ENCODE measurements at regions not wholly inside any gene's neighbourhood (a gene's known extent, or its start where the extent isn't known, plus 50 kb on each side); places are given as distances from the start of the nearest gene placed in this dataset.

DNA sequence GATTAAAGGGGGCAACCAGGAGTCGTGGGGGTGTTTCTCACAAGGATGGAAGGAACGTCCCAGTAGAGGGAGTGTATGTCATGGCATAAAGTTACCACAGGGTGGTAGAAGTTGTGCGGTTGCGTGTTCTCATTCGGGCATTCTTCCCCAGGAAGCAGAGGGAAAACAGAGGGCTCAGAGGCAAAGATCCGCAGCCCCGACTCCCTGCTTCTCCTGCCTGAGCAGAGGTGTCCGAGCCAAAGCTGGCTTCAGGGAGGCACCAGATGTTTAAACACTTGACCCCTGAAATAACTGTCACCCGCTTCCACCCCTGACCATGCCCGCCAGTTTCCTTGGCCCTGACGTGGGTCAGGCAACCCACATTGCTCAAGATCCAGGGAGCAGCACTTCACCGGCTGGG is 83.7 kb downstream of the EN1 start:
- DNase-seq = no peak
- 16 to 19% methylated on average over 11 to 12 of the region's 12 CpGs for WGBS, 2 donors
- intact Hi-C loops (cut with DNase I) = no loop called here
- TF ChIP-seq, protein P1, sequence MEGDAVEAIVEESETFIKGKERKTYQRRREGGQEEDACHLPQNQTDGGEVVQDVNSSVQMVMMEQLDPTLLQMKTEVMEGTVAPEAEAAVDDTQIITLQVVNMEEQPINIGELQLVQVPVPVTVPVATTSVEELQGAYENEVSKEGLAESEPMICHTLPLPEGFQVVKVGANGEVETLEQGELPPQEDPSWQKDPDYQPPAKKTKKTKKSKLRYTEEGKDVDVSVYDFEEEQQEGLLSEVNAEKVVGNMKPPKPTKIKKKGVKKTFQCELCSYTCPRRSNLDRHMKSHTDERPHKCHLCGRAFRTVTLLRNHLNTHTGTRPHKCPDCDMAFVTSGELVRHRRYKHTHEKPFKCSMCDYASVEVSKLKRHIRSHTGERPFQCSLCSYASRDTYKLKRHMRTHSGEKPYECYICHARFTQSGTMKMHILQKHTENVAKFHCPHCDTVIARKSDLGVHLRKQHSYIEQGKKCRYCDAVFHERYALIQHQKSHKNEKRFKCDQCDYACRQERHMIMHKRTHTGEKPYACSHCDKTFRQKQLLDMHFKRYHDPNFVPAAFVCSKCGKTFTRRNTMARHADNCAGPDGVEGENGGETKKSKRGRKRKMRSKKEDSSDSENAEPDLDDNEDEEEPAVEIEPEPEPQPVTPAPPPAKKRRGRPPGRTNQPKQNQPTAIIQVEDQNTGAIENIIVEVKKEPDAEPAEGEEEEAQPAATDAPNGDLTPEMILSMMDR (IDR thresholded peaks at IDR 0.05) = peak in 1 of 6 experiments; percentile 26
- TF ChIP-seq POLR2A (IDR thresholded peaks at IDR 0.05) = no peak
- H3K4me3 ChIP-seq = no peak overlapping the region
- no peaks in the 10 kb centered on the region for H3K9me3 ChIP-seq
- H3K4me1 ChIP-seq = no peaks in the 10 kb centered on the region
- no peaks in the 10 kb centered on the region for H3K36me3 ChIP-seq
- H3K27me3 ChIP-seq = peaks cover 0 to 73% (median 0%) of the 10 kb centered on the region in 4 donors
- H3K27ac ChIP-seq = no peak overlapping the region

DNA sequence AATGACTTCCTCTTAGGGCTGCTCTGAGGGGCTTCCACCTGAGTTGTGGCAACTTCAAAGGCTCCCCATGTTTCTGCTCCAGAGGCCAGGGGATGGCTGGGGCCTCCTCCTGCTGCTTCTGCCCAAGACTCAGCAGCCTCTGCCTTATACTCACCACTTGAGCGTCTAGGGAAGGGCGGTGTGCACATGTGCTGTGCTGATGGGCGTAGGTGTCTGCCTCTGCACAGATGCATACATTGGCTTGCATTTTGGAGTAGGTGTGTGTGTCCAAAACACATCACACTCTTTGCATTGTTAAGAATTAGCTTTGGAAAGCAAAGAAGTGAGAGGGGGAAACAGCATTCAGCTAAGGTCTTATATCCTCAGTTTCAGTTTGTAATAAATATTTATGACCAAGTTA is 85.2 kb downstream of the EN1 start:
- Histone ChIP-seq H3K4me3 (no peak overlapping the region), H3K27ac (no peak overlapping the region), H3K36me3 (no peaks in the 10 kb centered on the region), H3K27me3 (peaks cover 0 to 71% (median 0%) of the 10 kb centered on the region in 4 donors), H3K9me3 (no peaks in the 10 kb centered on the region), H3K4me1 (no peaks in the 10 kb centered on the region)
- WGBS, 2 donors = 56 to 88% methylated on average over 2 to 3 of the region's 3 CpGs
- intact Hi-C loops (cut with DNase I) = no loop called here
- no peak for DNase-seq
- TF ChIP-seq, protein P1 (IDR thresholded peaks at IDR 0.05) = no peak
- no peak for TF ChIP-seq POLR2A (IDR thresholded peaks at IDR 0.05)

DNA sequence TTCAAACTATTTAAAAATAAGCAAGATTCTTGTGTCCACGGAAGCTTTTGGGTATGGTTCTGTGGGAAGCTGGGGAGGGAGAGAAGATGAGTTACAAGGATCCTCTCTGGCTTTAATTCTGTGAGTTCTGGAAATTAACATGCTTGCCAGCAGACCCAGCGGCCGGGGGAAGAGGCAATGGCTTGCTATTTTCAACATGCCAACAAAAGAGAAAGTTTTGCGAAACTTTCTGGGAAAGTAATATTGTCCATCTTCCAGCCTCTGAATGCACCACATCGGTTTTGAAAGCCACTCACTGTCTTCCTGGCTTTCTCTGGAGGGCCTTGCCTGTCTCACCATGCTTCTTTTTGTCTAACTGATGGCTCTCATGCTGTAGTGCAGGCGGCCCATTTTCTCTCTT is 85.7 kb downstream of the EN1 start:
- DNase-seq = no peak
- 67 to 74% methylated on average over 6 of the region's 6 CpGs for WGBS, 2 donors
- H3K36me3 ChIP-seq = no peaks in the 10 kb centered on the region
- peaks cover 0 to 67% (median 0%) of the 10 kb centered on the region in 4 donors for H3K27me3 ChIP-seq
- no peak overlapping the region for H3K27ac ChIP-seq
- no peaks in the 10 kb centered on the region for H3K4me1 ChIP-seq
- no peak overlapping the region for H3K4me3 ChIP-seq
- intact Hi-C loops (cut with DNase I) = no loop called here
- TF ChIP-seq, protein P1 (IDR thresholded peaks at IDR 0.05) = no peak
- no peak for TF ChIP-seq POLR2A (IDR thresholded peaks at IDR 0.05)
- H3K9me3 ChIP-seq = no peaks in the 10 kb centered on the region

DNA sequence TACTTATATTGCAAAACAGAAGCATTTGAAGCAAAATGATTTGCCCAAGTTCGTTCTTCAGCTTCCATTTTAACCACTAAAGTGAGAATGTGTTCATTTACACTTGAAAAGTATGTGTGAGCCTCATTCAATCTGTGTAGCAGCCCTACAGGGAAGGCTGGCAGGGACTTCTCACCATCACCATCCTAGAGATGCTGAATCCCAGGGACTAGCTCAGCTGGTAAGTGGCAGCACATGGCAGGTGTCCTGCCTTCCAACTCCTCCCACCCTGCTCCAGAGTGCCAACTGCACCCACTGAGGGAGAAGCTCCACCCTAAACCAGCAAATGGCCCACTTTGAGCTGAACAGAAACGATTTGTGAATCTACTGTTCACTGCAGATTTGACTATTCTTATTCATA is 91.5 kb downstream of the EN1 start:
- Histone ChIP-seq H3K36me3 (no peaks in the 10 kb centered on the region), H3K9me3 (no peaks in the 10 kb centered on the region), H3K4me3 (no peak overlapping the region), H3K4me1 (no peaks in the 10 kb centered on the region), H3K27me3 (peaks cover 0 to 30% (median 0%) of the 10 kb centered on the region in 4 donors), H3K27ac (no peak overlapping the region)
- intact Hi-C loops (cut with DNase I) = no loop called here
- DNase-seq = no peak
- 14 to 24% methylated on average over 2 of the region's 2 CpGs for WGBS, 2 donors
- TF ChIP-seq POLR2A (IDR thresholded peaks at IDR 0.05) = no peak
- TF ChIP-seq, protein P1 (IDR thresholded peaks at IDR 0.05) = no peak

DNA sequence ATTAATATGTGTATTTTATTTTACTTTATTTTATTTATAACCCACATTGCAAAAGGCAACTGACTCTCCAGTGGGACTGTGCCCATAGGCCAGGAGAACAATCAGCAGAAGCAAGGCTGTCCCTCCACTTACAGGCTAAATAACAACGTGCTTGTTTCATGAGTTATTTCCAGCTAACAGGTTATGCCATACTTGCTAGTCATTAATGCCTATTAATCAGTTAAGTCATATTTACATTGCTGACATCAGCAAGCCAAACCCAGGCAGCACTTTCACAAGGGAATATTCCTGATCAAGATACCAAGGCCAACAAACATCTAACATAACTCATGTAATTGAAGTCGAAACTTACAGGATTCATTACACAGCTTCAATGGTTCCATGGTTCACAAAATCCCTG is 92.1 kb downstream of the EN1 start:
- peaks cover 0 to 30% (median 0%) of the 10 kb centered on the region in 4 donors for H3K27me3 ChIP-seq
- TF ChIP-seq, protein P1 (IDR thresholded peaks at IDR 0.05) = no peak
- TF ChIP-seq POLR2A (IDR thresholded peaks at IDR 0.05) = no peak
- no peak overlapping the region for H3K4me3 ChIP-seq
- H3K36me3 ChIP-seq = no peaks in the 10 kb centered on the region
- H3K9me3 ChIP-seq = no peaks in the 10 kb centered on the region
- WGBS, 2 donors = 58 to 66% methylated on average over 2 of the region's 2 CpGs
- H3K4me1 ChIP-seq = no peaks in the 10 kb centered on the region
- no peak overlapping the region for H3K27ac ChIP-seq
- intact Hi-C loops (cut with DNase I) = no loop called here
- DNase-seq = no peak

Measured in esophagus squamous epithelium (tissue), 5 donors.